H1 (cell line): ENCODE measurements at regions not wholly inside any gene's neighbourhood (a gene's known extent, or its start where the extent isn't known, plus 50 kb on each side); places are given as distances from the start of the nearest gene placed in this dataset.

Source experiments
- CBX8 ChIP-seq: fragments of 300-800, 300-1000 bp; sonication (generic); IDR thresholded peaks from 2 replicates; pipeline ENCODE4 v1.7.1; 2016; ENCODE audit warnings: low read depth, low read length, borderline replicate concordance

GRCh38 chr4:182093431-182093831, 149.8 kb upstream of the TENM3 start (continued):
- no peak for TF ChIP-seq CBX8
- TF ChIP-seq, all 59 proteins: peak for 0
